ENCODE measurements at regions not wholly inside any gene's neighbourhood (a gene's known extent, or its start where the extent isn't known, plus 50 kb on each side); places are given as distances from the start of the nearest gene placed in this dataset.

- DNase-seq (ENCODE audit: low read depth), result no peak
- no peak overlapping the region for H3K4me3 ChIP-seq (ENCODE audit: low read depth, low read length)
- no peak for TF ChIP-seq CTCF (IDR thresholded peaks at IDR 0.05; ENCODE audit: insufficient read depth, low read depth, low read length)
These were observed 269.3 kb downstream of the TBL1XR1 start for GRCh38 chr3:176927706-176928581.

- no peak overlapping the region for H3K4me3 ChIP-seq (ENCODE audit: low read depth, low read length)
- no peak for DNase-seq (ENCODE audit: low read depth)
- TF ChIP-seq CTCF (IDR thresholded peaks at IDR 0.05; ENCODE audit: insufficient read depth, low read depth, low read length), result no peak
These were observed 270.0 kb downstream of the TBL1XR1 start for GRCh38 chr3:176927280-176927679.

- no peak for TF ChIP-seq CTCF (IDR thresholded peaks at IDR 0.05; ENCODE audit: insufficient read depth, low read depth, low read length)
- no peak overlapping the region for H3K4me3 ChIP-seq (ENCODE audit: low read depth, low read length)
- DNase-seq (ENCODE audit: low read depth), result no peak
These were observed 270.6 kb downstream of the TBL1XR1 start for GRCh38 chr3:176926688-176927087.

- DNase-seq (ENCODE audit: low read depth), result no peak
- no peak overlapping the region for H3K4me3 ChIP-seq (ENCODE audit: low read depth, low read length)
- TF ChIP-seq CTCF (IDR thresholded peaks at IDR 0.05; ENCODE audit: insufficient read depth, low read depth, low read length), result no peak
These were observed 271.2 kb downstream of the TBL1XR1 start for GRCh38 chr3:176926034-176926433.

GRCh38 chr3:176920766-176921160 is 276.5 kb downstream of the TBL1XR1 start:
- DNase-seq (ENCODE audit: low read depth), result no peak
- no peak overlapping the region for H3K4me3 ChIP-seq (ENCODE audit: low read depth, low read length)
- no peak for TF ChIP-seq CTCF (IDR thresholded peaks at IDR 0.05; ENCODE audit: insufficient read depth, low read depth, low read length)

- H3K4me3 ChIP-seq (ENCODE audit: low read depth, low read length), result no peak overlapping the region
- no peak for DNase-seq (ENCODE audit: low read depth)
- no peak for TF ChIP-seq CTCF (IDR thresholded peaks at IDR 0.05; ENCODE audit: insufficient read depth, low read depth, low read length)
These were observed 277.2 kb downstream of the TBL1XR1 start for GRCh38 chr3:176919836-176920765.

Measured in fibroblast of villous mesenchyme (primary cell).